Fibroblast of skin of left quadriceps (primary cell): ENCODE measurements at regions not wholly inside any gene's neighbourhood (a gene's known extent, or its start where the extent isn't known, plus 50 kb on each side); places are given as distances from the start of the nearest gene placed in this dataset.

Experiments
- DNase-seq, 2 experiments: peaks; one replicate each; pipeline ENCODE4 v3.0.0-alpha.2; 2013; ENCODE audit warnings: low read depth in 2 of 2

DNA sequence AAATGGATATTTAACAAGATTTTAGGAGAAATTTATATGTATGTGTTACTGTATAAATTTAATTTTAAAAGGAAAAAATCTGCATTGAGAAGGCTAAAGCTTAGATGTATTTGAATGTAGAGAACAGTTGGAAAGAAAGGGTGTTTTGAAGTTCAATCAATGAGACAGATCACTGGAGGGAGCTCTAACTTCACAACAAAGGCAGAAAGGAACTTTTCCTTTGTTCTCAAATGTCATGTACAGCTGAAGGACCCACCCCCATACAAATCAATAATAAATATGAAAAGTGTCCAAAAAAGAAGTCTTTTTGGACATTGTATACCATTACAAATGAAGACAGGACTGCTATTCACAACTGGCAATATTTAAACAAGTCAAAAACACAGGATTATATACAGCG is 403.4 kb downstream of the DNAJB9 start:
- no peak for DNase-seq

DNA sequence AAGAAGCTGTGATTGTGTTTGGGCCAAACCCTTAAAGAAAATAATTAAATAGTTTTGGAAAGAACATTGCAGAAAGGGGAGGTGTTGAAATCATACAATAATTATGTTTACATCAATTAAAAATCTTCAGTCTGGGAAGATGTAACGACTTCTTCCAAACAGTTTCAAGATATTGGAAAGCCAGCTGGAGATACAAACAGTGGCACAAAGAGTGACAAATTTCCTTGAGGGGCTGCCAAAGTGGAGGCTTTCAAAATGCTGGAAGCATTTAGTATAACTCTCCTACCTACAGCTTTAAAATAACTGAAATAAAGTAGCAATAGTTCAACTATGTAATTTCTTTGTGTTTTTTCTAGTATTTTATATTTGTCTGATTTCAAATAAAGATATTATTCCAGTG is 405.0 kb downstream of the DNAJB9 start:
- DNase-seq: no peak

DNA sequence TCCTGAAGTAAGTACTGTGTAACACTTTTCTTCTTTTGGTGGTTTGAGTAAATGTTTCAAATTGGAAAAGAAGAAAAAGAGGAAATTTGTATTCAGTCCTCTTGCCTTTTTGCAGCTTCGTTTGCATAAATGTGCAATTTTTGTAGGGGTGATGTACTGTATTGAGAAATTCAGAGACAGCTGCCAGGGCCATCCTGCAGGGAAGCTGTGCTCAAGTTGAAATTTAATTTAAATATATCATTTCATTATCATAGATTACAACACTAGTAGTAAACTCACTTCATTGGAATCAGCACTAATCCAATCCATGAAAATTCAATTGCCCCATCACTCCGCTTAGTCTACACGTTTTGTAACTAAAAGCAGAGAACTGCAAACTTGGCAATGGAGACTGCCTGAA is 415.4 kb downstream of the DNAJB9 start:
- no peak for DNase-seq

DNA sequence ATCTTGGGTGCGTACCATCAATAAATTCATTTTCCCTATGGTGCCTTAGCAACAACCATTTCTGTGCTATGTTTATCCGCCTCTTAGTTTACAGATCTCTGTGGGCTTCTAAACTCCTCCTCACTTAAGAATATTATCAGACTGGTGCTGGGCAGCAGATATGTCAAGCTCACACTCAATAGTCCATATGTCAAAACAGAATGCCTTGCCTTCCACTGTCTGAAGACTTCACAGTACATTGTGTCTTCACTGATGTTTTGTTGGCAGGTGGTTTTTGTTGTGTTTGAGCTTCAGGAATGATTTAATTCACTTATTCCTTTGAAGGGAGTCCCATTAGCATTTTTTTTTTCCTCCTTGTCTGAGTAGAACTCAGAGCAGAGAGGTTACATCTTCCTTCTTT is 419.6 kb downstream of the DNAJB9 start:
- no peak for DNase-seq

DNA sequence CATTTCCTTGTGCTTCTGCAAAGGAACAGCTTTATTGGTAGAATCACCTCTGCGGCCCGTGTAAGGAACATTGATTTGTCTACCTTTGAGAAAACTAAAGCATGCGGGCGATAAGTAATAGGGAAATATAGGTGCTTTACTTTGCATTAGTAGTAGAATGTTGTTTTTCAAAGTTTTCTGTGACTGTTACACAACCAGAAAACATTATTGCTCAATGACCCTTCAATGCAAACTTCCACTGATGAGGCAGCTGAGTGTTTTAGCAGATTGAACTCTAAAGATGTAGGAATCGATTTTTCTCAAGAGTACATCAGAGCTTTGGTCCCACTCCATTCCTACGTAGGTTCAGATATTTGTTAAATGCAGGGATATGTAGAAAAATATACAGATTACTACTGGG is 427.8 kb downstream of the DNAJB9 start:
- no peak for DNase-seq

DNA sequence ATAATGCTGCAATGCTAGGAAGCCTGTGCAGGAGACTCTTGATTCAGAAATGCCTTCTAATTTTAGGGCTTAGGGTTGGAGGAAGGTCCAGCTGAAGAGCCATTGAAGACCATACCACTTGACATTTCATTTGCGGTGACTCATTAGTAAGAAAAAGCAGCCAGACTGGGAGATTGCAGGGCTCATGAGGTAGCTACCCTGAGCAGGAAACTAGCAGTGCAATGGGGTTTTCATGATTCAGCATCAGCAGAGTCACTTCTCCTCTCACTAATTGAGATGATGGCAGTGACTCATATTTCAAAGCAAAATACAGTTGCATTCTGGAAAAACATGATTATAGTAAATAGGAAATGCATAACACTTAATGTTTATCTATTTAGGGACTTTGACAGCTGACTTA is 434.1 kb downstream of the DNAJB9 start:
- DNase-seq: no peak

DNA sequence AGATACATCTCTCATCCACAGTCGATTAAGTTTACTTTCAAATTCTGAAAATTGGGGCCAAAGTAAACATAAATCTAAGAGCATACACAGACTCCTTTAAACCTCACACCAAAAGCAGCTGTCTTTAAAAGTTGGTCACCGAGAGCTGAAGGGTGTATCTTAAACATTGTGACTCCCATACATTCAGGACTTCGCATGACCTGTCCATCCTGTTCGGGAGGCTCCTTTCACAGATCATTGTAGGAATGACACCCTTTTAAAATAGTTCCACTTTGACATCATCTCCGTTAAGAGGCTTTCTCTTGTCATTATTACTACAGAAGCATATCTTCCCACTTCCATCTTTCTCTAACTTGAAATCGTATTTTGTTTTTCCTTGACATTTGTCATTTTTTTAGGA is 440.0 kb downstream of the DNAJB9 start:
- DNase-seq: no peak

DNA sequence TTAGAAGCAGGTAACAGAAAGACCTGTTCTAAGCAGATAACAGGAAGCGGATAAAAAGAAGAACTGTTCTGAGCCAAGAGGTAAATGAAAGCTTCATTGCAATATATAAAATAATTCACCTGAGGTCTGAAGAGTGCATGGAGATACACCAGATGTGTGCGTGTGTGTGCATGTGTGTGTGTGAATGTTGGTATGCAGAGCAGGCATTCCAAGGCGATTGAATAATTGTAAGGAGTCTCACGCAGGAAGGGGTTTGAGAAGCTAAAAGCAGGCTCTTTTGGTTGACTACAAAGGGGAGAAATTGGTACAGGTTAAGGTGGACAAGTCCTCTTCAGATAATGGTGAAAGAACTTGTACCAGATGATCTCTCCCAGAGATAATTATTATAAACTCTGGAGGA is 450.6 kb downstream of the DNAJB9 start:
- no peak for DNase-seq

DNA sequence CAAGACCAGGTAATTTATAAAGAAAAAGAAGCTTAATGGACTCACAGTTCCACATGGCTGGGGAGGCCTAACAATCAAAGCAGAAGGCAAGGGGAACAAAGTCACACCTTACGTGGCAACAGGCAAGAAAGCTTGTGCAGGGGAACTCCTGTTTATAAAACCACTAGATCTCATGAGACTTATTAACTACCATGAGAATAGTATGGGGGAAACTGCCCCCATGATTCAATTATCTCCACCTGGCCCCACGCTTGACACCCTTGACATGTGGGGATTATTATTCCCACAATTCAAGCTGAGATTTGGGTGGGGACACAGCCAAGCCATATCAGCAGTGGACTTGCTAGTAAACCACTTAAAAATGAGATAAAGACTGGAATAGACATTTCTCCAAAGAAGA is 451.7 kb downstream of the DNAJB9 start:
- DNase-seq: no peak

DNA sequence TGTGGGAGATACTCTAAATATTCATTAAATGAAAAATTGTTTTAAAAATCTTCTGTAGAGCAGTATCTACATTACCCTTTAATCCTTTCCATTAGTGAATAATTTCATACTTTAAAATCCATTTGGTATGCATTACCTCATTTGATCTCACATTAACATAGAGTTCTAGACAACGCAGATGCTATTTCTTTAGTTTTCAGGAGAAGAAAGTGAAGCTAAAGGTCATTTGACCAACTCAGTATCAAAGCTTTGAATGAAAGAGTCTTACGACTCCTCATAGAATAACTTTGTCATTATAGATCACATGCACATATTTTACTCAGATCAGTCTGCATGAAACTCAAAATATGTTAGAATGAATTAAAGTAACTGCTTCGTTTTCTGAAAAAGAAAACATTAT is 460.2 kb downstream of the DNAJB9 start:
- DNase-seq: no peak

DNA sequence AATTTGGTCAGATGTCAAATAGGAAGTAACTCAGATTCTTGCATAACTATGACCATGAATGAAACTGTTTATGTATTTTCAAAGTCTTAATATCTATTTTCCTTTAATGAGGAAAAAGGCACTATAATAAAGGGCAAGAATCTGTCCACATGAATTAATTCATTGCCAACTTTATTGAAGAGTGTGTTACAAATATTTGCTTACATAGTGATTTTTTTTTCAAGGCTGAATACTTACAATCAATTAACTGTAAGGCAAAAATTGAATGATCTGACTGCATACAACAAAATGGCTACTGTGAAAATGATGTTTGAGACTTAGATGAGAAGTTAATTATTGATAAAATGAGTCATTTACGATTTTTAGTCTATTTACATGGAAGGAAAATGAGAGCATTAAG is 475.0 kb downstream of the DNAJB9 start:
- DNase-seq: no peak

DNA sequence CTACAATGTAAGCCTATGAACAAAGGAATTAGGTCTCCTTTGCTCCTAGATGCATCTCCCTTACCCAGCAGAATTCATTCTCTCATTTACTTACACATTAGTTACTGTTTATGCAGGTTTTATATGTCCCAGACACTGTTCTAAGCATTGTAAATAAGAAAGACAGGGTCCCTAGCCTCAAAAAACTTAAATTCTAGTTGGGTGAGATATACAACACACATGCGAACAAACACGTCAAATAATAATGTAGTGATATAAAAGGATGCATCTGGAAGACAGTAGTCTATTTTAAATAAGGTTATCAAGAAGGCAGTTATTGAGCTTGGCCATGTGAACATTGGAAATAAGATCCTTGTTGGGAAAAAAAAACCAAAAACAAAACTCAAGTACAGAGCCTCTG is 479.7 kb downstream of the DNAJB9 start:
- DNase-seq: no peak

DNA sequence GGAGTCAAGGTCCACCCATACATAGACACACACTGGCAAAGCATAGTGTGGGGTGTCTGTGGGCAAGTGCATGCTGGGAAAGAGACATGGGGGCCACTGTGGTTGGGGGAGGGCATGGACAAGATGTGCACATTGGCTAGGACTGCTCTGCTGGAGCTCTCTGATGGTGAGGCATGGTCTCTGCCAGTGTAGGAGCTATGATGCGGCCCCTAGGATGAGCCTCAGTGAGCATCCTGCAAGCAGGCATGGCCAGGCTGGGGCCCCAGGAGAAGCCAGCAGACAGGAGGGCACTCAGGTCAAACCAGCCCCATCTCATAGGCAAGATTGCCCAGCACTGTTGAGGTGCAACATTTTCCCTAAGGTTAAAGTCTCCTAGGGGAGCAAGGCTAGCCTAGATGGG is 489.4 kb downstream of the DNAJB9 start:
- no peak for DNase-seq

DNA sequence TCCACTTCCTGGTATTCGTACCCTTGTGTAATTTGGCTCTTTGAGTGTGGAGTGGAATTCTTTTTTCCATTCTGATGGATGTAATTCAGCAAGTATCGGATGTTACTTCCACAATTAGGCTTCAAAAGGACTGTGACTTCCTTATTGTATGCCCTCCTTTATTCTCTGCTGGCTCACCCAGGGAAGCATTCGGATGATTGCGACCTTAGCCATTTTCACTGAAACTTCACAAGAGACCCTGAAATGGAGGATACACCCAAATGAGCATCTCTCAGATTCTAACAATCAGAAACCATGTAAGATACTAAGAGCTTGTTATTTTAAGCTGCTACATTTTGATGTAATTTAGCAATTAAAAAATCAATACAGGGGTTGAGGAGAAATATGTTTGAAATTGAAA is 493.1 kb downstream of the DNAJB9 start:
- no peak for DNase-seq

DNA sequence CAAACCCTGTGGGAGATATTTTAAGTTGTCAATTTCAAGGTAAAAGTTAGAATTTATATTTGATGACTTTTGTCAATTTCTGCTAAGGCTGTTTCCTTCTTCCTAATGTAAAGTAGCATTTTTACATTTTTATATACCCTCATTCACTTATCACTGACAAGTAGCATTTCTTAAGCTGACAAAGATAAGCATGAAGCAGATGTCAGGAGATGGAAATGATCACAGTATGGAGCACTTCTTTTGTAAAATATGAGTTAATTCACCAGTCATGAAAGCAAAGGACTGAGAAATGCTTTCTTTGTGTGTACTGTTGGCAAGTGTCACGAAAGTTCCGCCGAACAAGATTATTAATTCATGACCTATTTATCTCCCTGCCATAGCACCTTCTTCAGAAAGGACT is 503.9 kb downstream of the DNAJB9 start:
- DNase-seq: no peak

DNA sequence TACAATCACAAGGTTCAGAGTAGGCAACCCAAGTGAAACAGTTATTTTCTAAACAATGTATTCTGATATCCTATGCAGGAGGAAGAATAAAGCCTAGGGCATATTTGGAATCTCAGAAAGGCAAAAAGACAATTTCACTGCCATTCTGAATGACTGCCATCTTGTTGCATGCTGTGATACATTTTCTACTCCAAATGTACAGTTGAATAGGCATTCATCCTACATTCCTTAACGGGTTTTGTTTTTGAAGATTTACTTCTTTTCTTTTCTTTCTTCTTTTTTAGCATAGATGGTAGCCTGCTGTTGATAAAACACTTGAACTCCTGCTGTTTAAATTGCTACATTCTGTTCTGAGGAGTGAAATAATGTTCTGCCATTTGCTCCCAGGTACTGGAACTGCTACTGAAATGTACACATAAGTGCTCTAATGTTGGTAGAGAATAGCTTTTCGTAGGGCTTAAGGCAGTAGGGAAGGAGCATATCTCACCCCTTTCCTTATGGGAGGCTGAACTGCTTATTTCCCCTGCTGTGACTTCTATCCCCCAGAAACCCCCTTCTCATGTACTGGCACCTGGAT is 506.8 kb downstream of the DNAJB9 start:
- no peak for DNase-seq

DNA sequence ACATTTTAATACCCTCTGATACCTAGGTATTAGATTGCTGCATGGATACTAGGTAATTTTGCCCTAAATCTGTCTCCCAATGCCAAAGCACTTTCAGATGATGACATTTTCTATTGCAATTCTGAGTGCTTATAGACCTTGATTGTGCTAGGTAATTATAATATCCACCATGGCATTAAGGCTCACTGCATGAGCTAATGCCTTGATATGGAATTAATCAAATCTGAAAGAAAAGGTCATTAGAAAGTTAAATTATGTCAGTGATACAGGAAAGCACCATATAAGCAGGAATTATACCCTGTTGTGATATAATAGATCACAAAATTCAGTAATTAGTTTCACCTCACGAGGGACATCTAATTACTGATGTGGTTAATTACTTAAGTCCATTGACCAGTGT is 521.4 kb downstream of the DNAJB9 start:
- DNase-seq: no peak

DNA sequence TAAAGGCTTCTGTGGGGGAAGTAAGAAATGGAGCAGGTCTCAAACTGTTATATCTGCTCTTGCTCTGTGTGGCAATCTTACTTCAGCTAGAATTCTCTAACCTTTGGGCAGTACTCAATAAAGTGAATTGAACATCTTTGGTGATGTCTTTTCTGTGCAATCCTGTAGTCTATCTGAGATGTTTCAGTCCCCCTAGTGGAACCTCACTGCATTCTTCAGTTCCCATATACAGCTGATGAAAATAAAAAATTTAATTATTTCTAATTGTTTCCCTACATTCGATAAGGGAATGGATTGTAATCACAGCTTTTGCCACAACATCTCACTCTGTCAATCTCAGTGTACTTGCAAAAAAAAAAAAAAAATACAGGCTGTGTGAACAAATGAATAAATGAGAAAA is 522.6 kb downstream of the DNAJB9 start:
- DNase-seq: no peak

DNA sequence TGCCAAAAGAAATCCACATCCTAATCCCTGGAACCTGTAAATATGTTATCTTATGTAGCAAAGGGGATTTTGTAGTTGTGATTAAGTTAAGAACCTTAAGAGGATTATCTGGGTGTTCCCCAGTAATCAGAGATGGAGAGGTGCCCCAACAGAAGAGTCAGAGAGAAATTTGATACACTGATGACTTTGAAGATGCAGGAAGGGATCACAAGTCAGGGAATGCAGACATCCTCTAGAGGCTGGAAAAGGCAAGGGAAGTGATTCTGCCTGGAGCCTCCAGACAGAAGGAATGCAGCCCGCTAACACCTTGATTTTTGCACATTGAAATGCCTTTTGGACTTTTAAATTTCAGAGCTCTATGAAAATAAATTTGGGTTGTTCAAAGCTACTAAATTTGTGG is 531.7 kb downstream of the DNAJB9 start:
- no peak for DNase-seq

DNA sequence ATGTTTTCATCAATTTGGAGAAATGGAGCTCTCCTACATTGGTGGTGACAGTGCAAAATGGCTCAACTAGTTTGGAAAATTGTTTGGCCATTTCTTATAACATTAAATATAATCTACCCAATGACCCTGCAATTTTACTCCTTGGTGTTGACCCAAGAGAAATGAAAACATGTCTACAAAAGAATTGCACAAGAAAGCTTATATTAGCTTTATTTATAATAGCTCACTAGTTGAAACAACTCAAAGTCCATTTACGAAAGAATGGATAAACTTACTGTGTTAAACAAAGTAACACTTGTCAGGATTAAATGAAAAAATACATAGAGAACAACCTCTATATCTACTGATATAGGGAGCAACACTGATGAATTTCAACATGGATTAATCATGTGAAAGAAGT is 539.9 kb downstream of the DNAJB9 start:
- no peak for DNase-seq

DNA sequence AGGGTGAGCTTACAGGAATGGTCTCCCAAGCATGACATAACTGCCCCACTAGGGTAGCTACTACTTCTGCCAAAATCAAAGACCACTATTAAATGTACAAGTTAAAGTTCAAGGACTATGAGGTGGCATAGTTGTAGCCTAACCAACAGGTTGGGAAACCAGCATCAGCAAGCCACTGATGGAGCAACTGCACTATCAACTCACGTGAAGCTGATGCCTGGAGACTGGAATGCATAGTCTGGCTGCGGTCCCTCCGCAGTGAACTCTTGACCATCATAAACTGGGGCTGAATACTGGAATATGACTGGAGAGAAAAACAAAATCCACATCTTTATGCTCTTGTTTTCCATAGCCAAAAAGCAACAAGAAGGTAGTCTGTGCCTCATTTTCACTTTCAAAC is 541.4 kb downstream of the DNAJB9 start:
- no peak for DNase-seq

DNA sequence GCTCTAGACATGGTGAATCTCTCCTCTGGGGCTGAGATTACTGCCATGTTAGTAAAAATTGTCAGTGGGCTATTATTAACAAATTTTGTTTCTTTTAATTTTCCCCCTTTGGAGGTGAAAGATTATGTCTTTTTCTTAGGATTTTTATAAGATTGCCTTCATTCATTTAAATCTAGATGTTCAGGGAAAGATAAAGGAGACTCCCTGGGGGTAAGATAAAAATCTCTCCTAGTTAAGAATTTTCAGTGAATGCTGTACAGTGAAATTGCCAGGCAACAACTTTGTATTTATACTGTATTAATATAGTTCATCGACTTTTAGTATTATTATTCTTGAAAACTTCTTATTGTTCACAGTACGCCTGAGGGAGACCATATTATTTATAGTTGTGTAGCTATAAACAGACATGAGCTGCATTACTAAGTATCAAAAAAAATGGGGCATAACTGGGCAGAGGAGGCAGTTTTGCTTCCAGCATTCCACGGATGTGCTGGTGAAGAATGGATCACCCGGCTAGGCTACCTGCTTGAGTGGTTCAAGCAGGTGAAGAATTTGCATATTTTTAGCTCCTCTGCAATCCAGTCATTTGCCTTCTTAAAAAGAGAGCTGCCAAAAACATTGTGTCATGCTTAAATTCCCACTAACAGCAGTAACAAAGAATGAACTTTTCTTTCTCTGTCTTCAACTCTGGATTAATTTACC is 552.1 kb downstream of the DNAJB9 start:
- DNase-seq: no peak

DNA sequence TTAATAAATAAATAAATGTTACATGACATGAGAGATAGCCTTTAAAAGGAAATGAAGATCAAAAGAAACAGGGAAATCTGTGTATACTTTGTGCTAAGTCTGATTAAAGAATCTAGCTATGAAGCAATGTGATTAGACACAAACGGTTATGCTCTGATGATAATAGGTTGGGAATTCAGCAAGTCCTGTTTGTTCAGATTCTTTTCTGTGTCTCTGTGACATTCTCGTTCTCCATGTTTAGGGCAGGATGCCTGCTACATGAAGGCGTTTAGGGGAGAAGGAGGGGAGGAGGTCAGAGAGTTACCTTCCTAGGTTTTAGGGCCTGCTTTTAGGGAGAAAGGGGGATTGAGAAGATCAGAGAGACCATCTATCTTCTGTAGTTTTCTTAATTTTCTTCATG is 555.3 kb downstream of the DNAJB9 start:
- DNase-seq: no peak

DNA sequence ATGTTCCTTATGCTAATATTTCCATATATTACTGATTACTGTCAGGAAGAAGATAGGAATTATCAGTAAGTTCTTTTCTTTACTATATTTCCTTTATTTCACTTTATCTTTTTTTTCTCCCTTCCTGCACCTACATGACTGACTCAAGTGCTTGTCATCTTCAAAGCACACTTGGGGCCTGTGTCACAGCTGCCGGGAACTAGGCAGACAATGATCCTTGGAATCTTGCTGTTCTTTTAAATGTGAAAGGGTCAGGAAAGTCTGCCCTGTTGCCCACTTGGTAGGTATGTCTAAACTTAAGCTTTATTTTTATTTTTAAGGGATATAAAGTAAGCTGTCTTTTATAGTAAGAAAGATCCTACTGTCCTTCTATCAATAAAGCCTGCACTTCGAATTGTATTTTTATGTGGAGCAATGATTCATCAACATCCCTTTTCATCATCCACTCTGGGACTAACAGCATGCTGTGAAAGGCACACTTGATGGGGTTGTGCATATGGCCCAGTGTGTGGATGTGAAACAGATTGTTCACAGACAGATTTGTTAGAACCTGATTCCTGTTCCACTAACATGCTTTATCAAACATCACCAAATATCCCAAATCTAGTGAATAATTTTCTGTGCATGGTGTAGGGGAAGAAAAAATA is 556.9 kb downstream of the DNAJB9 start:
- DNase-seq: peak; percentile 1 to 6
